ENCODE measurements at regions not wholly inside any gene's neighbourhood (a gene's known extent, or its start where the extent isn't known, plus 50 kb on each side); places are given as distances from the start of the nearest gene placed in this dataset.

DNA sequence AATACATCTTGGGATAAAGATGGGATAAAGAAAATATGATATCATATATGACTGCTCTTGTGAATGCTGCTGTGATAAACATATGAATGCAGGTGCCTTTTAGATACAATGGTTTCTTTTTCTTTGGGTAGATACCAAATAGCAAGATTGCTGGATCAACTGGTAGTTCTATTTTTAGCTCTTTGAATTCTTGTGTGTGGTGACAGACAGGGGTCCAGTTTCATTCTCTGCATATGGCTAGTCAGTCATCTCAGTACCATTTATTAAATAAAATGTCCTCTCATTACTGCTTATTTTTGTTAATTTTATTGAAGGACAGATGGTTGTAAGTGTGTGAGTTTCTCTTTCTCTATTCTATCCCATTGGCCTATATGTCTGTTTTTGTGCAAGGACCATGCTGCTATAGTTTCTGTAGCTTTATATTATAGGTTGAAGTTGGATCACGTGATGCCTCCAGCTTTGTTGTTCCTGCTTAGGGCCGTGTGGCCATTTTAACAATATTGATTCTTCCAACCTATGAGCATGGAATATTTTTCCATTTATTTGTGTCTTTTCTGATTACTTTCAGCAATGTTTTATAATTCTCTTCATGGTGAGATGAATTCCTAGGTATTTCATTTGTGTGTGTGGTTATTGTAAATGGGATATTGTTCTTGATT, 1089.8 kb upstream of the CADM2 start:
- H3K36me3 ChIP-seq (replicated peaks in 1 of 2; ENCODE audit: insufficient read depth in 1 of 2, low read depth in 2 of 2), result no peaks in the 10 kb centered on the region
- H3K27me3 ChIP-seq, result no peaks in the 10 kb centered on the region
- intact Hi-C loops (cut with DNase I), result no loop called here
- DNase-seq (no peak), ATAC-seq (no peak)
- TF ChIP-seq, protein P1, sequence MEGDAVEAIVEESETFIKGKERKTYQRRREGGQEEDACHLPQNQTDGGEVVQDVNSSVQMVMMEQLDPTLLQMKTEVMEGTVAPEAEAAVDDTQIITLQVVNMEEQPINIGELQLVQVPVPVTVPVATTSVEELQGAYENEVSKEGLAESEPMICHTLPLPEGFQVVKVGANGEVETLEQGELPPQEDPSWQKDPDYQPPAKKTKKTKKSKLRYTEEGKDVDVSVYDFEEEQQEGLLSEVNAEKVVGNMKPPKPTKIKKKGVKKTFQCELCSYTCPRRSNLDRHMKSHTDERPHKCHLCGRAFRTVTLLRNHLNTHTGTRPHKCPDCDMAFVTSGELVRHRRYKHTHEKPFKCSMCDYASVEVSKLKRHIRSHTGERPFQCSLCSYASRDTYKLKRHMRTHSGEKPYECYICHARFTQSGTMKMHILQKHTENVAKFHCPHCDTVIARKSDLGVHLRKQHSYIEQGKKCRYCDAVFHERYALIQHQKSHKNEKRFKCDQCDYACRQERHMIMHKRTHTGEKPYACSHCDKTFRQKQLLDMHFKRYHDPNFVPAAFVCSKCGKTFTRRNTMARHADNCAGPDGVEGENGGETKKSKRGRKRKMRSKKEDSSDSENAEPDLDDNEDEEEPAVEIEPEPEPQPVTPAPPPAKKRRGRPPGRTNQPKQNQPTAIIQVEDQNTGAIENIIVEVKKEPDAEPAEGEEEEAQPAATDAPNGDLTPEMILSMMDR (IDR thresholded peaks at IDR 0.05), result no peak
- TF ChIP-seq POLR2A (IDR thresholded peaks at IDR 0.05), result no peak
- peaks cover 0 to 3% (median 0%) of the 10 kb centered on the region in 3 donors for H3K9me3 ChIP-seq
- no peak overlapping the region for H3K4me3 ChIP-seq
- WGBS, 2 donors, result 56 to 60% methylated on average over 2 of the region's 2 CpGs
- no peak overlapping the region for H3K27ac ChIP-seq
- H3K4me1 ChIP-seq, result no peaks in the 10 kb centered on the region

DNA sequence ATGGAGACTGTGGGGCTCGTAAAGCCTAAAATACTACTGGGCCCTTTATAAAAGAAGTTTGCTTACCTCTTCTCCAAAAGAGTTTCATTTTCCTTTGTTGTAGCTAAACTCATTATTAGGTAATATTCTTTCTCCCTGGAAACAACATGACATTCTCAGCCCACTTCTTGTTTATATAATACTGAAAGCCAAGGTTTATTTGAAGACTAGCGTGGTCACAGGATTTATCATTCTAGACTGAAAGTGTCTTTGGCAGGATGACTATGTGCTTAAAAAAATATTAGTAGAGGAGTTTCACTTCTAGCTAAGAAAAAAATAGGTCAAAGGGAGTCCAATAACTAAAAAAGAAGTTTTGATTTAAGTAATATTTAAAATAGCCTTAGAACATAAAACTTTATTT, 1085.2 kb upstream of the CADM2 start:
- no peak for TF ChIP-seq POLR2A (IDR thresholded peaks at IDR 0.05)
- TF ChIP-seq, protein P1 (IDR thresholded peaks at IDR 0.05), result no peak
- Histone ChIP-seq H3K27ac (no peak overlapping the region), H3K9me3 (peaks cover 0 to 3% (median 0%) of the 10 kb centered on the region in 3 donors), H3K36me3 (replicated peaks in 1 of 2; ENCODE audit: insufficient read depth in 1 of 2, low read depth in 2 of 2) (no peaks in the 10 kb centered on the region), H3K27me3 (no peaks in the 10 kb centered on the region), H3K4me1 (no peaks in the 10 kb centered on the region), H3K4me3 (no peak overlapping the region)
- intact Hi-C loops (cut with DNase I), result no loop called here
- DNase-seq (no peak), ATAC-seq (no peak)
- WGBS, 2 donors, result 24 to 42% methylated on average over 2 of the region's 2 CpGs

DNA sequence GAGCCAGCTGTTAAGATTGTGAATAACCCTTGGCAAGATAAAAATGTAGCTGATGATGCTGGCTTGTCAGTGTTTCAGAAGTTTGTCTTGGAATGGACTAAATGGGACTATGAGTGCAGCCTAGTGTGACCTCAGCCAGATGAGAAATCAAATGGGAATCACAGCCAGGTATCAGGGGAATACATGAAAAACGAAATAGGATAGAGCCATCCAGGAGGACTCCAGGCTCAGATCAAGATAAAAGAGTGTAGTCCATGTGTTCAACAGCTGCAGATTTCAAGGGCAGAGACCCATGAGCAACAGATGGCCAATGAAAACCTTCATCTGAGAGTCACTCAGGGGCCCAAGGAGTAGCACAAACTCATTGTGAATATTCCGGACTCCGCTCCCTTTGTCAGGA, 1080.9 kb upstream of the CADM2 start:
- H3K9me3 ChIP-seq, result no peaks in the 10 kb centered on the region
- no peak overlapping the region for H3K4me3 ChIP-seq
- DNase-seq, result no peak
- no peaks in the 10 kb centered on the region for H3K4me1 ChIP-seq
- H3K27ac ChIP-seq, result no peak overlapping the region
- intact Hi-C loops (cut with DNase I), result no loop called here
- no peak for ATAC-seq
- TF ChIP-seq POLR2A (IDR thresholded peaks at IDR 0.05), result no peak
- TF ChIP-seq, protein P1 (IDR thresholded peaks at IDR 0.05), result no peak
- WGBS, 2 donors, result 60 to 67% methylated on average over 3 of the region's 3 CpGs
- no peaks in the 10 kb centered on the region for H3K27me3 ChIP-seq
- no peaks in the 10 kb centered on the region for H3K36me3 ChIP-seq (replicated peaks in 1 of 2; ENCODE audit: insufficient read depth in 1 of 2, low read depth in 2 of 2)

DNA sequence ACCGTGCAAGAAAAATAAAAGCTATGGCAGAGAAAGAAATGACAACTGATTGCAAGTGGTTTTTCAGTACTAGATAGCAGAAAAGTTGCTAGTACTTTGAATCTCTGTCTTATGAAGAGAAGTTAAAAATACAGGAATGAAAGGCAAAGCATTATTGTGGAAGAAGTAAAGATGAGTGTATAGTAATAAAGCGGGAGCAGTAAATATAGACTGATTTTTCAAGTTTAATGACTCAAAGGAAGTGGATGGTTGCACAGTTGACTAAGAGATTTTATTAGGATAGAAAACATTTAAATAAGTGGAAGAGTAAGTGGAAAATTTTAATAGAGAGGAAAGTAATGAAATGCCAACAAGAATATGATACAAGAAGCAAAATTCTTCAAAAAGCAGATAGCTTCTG, 1076.1 kb upstream of the CADM2 start:
- intact Hi-C loops (cut with DNase I), result no loop called here
- no peak for ATAC-seq
- no peaks in the 10 kb centered on the region for H3K36me3 ChIP-seq (replicated peaks in 1 of 2; ENCODE audit: insufficient read depth in 1 of 2, low read depth in 2 of 2)

More for the DNA sequence above, 1076.1 kb upstream of the CADM2 start:
- DNase-seq, result no peak
- Histone ChIP-seq H3K27ac (no peak overlapping the region), H3K4me1 (no peaks in the 10 kb centered on the region), H3K9me3 (no peaks in the 10 kb centered on the region), H3K4me3 (no peak overlapping the region), H3K27me3 (no peaks in the 10 kb centered on the region)
- TF ChIP-seq, protein P1 (IDR thresholded peaks at IDR 0.05), result no peak
- no peak for TF ChIP-seq POLR2A (IDR thresholded peaks at IDR 0.05)
- WGBS, 2 donors, result 86 to 87% methylated on average over 2 of the region's 2 CpGs

Measured in body of pancreas (tissue), 4 donors.